ENCODE measurements at regions not wholly inside any gene's neighbourhood (a gene's known extent, or its start where the extent isn't known, plus 50 kb on each side); places are given as distances from the start of the nearest gene placed in this dataset.

- no peak for TF ChIP-seq POLR2AphosphoS5 (IDR thresholded peaks at IDR 0.05; ENCODE audit: low read depth, low read length)
- TF ChIP-seq, protein P1, sequence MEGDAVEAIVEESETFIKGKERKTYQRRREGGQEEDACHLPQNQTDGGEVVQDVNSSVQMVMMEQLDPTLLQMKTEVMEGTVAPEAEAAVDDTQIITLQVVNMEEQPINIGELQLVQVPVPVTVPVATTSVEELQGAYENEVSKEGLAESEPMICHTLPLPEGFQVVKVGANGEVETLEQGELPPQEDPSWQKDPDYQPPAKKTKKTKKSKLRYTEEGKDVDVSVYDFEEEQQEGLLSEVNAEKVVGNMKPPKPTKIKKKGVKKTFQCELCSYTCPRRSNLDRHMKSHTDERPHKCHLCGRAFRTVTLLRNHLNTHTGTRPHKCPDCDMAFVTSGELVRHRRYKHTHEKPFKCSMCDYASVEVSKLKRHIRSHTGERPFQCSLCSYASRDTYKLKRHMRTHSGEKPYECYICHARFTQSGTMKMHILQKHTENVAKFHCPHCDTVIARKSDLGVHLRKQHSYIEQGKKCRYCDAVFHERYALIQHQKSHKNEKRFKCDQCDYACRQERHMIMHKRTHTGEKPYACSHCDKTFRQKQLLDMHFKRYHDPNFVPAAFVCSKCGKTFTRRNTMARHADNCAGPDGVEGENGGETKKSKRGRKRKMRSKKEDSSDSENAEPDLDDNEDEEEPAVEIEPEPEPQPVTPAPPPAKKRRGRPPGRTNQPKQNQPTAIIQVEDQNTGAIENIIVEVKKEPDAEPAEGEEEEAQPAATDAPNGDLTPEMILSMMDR (IDR thresholded peaks at IDR 0.05) = no peak
Measured at GRCh38 chr5:44051591-44051990, 337.6 kb downstream of the FGF10 start.
